Keratinocyte (primary cell): ENCODE measurements at regions not wholly inside any gene's neighbourhood (a gene's known extent, or its start where the extent isn't known, plus 50 kb on each side); places are given as distances from the start of the nearest gene placed in this dataset.

Experiments
- EZH2 ChIP-seq: IDR thresholded peaks from one replicate; pipeline ENCODE4 v1.6.1; 2012; ENCODE audit warnings: inconsistent platforms, mild to moderate bottlenecking, low read length, moderate library complexity
- TF ChIP-seq, protein P1 (sequence below), 3 experiments: IDR thresholded peaks in 1 of 3; conservative IDR thresholded peaks in 1 of 3; optimal IDR thresholded peaks in 1 of 3; 2 replicates in 2 of 3; 3 replicates in 1 of 3; pipeline versions ENCODE3 to v1.5.1; 2011; ENCODE audit warnings: low read length in 3 of 3, mild to moderate bottlenecking in 3 of 3, moderate library complexity in 2 of 3, control low read depth in 1 of 3, inconsistent platforms in 1 of 3; ENCODE audit not compliant: insufficient read depth in 2 of 3; ENCODE audit errors: extremely low read depth in 1 of 3

GRCh38 chr6:47145212-47145611 lies 103.1 kb upstream of the ADGRF1 start:
- TF ChIP-seq, protein P1, sequence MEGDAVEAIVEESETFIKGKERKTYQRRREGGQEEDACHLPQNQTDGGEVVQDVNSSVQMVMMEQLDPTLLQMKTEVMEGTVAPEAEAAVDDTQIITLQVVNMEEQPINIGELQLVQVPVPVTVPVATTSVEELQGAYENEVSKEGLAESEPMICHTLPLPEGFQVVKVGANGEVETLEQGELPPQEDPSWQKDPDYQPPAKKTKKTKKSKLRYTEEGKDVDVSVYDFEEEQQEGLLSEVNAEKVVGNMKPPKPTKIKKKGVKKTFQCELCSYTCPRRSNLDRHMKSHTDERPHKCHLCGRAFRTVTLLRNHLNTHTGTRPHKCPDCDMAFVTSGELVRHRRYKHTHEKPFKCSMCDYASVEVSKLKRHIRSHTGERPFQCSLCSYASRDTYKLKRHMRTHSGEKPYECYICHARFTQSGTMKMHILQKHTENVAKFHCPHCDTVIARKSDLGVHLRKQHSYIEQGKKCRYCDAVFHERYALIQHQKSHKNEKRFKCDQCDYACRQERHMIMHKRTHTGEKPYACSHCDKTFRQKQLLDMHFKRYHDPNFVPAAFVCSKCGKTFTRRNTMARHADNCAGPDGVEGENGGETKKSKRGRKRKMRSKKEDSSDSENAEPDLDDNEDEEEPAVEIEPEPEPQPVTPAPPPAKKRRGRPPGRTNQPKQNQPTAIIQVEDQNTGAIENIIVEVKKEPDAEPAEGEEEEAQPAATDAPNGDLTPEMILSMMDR (optimal IDR thresholded peaks at IDR 0.05 in 1 of 3, IDR thresholded peaks at IDR 0.05 in 1 of 3, conservative IDR thresholded peaks at IDR 0.05 in 1 of 3; ENCODE audit: extremely low read depth in 1 of 3, insufficient read depth in 2 of 3, low read length in 3 of 3) = no peak
- no peak for TF ChIP-seq EZH2
